Heart left ventricle (tissue), 16 donors: ENCODE measurements at regions not wholly inside any gene's neighbourhood (a gene's known extent, or its start where the extent isn't known, plus 50 kb on each side); places are given as distances from the start of the nearest gene placed in this dataset.
A peak's percentile ranks its signal among the peaks of the same experiment; 100 is the strongest.
"Not testable (repeated sequence)": the region's sequence is repeated elsewhere in the genome, so short reads cannot be mapped to it uniquely, and the experiment has no call there.

Source experiments
- ATAC-seq, 4 donors: fragments of 200-7000 bp; cut with Tn5 transposase; one replicate each; pipeline ENCODE4 v1.9.1; 2020 to 2022; ENCODE audit warnings: moderate library complexity in 4 of 4, mild to moderate bottlenecking in 3 of 4, moderate number of reproducible peaks in 1 of 4
- DNase-seq, 5 donors: peaks; one replicate each; pipeline ENCODE4 v3.0.0-alpha.2; 2020
- H3K27ac ChIP-seq, 12 donors: fragments of 200-600 bp; sonication (generic) in 4 of 12; one replicate each; pipeline versions ENCODE4 v1.5.0 to v1.8.0; 2016 to 2022; ENCODE audit warnings: mild to moderate bottlenecking in 2 of 12
- H3K27me3 ChIP-seq, 9 donors: fragments of 200-600 bp; sonication (generic) in 2 of 9; one replicate each; pipeline versions ENCODE4 v1.5.1 to v1.8.0; 2016 to 2022; ENCODE audit warnings: mild to moderate bottlenecking in 3 of 9
- H3K36me3 ChIP-seq, 9 donors: fragments of 200-600 bp; sonication (generic) in 2 of 9; one replicate each; pipeline versions ENCODE4 v1.5.0 to v1.8.0; 2018 to 2022; ENCODE audit warnings: mild to moderate bottlenecking in 2 of 9
- H3K4me1 ChIP-seq, 12 donors: fragments of 200-600 bp; sonication (generic) in 4 of 12; one replicate each; pipeline versions ENCODE4 v1.5.0 to v1.8.0; 2016 to 2022; ENCODE audit warnings: mild to moderate bottlenecking in 3 of 12
- H3K4me3 ChIP-seq, 12 donors: fragments of 200-600 bp; sonication (generic) in 4 of 12; one replicate each; pipeline versions ENCODE4 v1.5.0 to v1.8.0; 2017 to 2022; ENCODE audit warnings: mild to moderate bottlenecking in 9 of 12, moderate library complexity in 4 of 12
- H3K9me3 ChIP-seq, 12 donors: fragments of 200-600 bp; sonication (generic) in 4 of 12; one replicate each; pipeline versions ENCODE4 v1.5.0 to v1.8.0; 2016 to 2022; ENCODE audit warnings: mild to moderate bottlenecking in 1 of 12
- CTCF ChIP-seq, 12 donors: fragments of 200-600 bp; sonication (generic) in 4 of 12; IDR thresholded peaks; one replicate each; pipeline versions ENCODE4 v1.5.0 to v1.8.0; 2018 to 2022; ENCODE audit warnings: antibody characterized with exemption in 12 of 12, mild to moderate bottlenecking in 5 of 12
- POLR2A ChIP-seq, 2 donors: fragments of 450-650 bp; IDR thresholded peaks; one replicate each; pipeline ENCODE4 v1.6.1; 2017; ENCODE audit warnings: antibody characterized with exemption in 2 of 2, mild to moderate bottlenecking in 2 of 2, moderate library complexity in 2 of 2
- WGBS, 4 donors: extraction: QIAGEN DNeasy Blood & Tissue Kit in 2 of 4; methylation state at CpG; one replicate each; pipeline versions ENCODE4 v1.1.5 to v1.1.7; 2013 to 2018; 5-methylcytosine and 5-hydroxymethylcytosine counted together
- intact Hi-C, 10 donors: fragments of 100-400 bp; cut with DNase I; formaldehyde crosslinking; loops; one replicate each; pipeline versions ENCODE4 v1.11.1 to v1.14.2; 2022
- donor health status: ischemic (EF 13 %, LVEDD 7.1; RV severe dilation, severe dysfunction).
- donor health status: healthy with polysubstance abuse.
- donor health status: DM: no; HTN: yes; CAD: no.
- donor health status: DM: no; HTN: no; CAD: no.
- donor health status: ischemic (EF 25% LVEDD 6.9; RV normal size, moderate dysfunction).
- donor health status: ischemic (EF 25% LVEDD 5.7; RV mildly dilated, moderate dysfunction).
- donor health status: healthy.
- donor health status: DM: yes; HTN: yes; CAD: no.
- donor health status: ischemic (EF 35%, LVEDD 5.7; RV mildly dilated, moderate dysfunction).
- donor health status: nonischemic (EF 11% LVEDD 7.7; RV severe dilation, severe dysfunction).
- donor health status: DM: yes; HTN: yes; CAD: no.
- donor health status: PGD.
- donor health status: ischemic (EF 29% LVEDD 5.4; RV normal size, mild dysfunction).
- donor health status: nonischemic (EF 23%, LVEDD 6.1; RV moderate dilation, normal function).

DNA sequence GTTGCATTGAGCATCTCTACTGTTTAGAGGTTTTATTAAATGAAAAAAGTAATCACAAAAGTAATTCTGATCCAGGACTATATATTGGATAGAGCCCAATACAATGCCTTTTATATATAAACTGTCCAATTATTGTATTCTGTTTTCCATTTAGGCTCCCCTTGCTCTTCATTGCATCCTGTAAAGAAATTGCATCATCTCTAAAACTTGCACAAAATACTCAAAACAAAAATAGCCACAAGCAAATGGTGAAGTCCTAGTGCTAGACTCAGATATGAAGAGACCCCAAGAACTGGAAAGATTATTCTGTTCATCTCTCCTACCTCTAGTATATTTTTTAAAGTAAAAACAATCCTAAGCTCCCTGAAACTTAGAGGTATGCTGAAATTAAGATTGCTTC is 195.8 kb downstream of the NNT start:
- intact Hi-C loops, result no loop called here
- no peak overlapping the region for H3K4me3 ChIP-seq
- no peaks in the 10 kb centered on the region for H3K36me3 ChIP-seq
- H3K4me1 ChIP-seq, result no peaks in the 10 kb centered on the region
- H3K27me3 ChIP-seq, result no peaks in the 10 kb centered on the region
- TF ChIP-seq CTCF (IDR thresholded peaks at IDR 0.05), result no peak
- no peak for TF ChIP-seq POLR2A (IDR thresholded peaks at IDR 0.05)
- DNase-seq (no peak), ATAC-seq (no peak)
- peaks cover 0 to 4% (median 0%) of the 10 kb centered on the region in 12 donors for H3K9me3 ChIP-seq
- H3K27ac ChIP-seq, result no peak overlapping the region

GRCh38 chr5:43791880-43792279 is 188.9 kb downstream of the NNT start:
- ATAC-seq, DNase-seq, H3K27ac ChIP-seq, H3K27me3 ChIP-seq, H3K4me3 ChIP-seq, H3K36me3 ChIP-seq, H3K4me1 ChIP-seq, intact Hi-C loops: not testable (repeated sequence)
- H3K9me3 ChIP-seq, result peaks cover 0 to 13% (median 2%) of the 10 kb centered on the region in 12 donors
- WGBS, 4 donors, result 88 to 96% (median 91%) methylated on average over 6 of the region's 6 CpGs

DNA sequence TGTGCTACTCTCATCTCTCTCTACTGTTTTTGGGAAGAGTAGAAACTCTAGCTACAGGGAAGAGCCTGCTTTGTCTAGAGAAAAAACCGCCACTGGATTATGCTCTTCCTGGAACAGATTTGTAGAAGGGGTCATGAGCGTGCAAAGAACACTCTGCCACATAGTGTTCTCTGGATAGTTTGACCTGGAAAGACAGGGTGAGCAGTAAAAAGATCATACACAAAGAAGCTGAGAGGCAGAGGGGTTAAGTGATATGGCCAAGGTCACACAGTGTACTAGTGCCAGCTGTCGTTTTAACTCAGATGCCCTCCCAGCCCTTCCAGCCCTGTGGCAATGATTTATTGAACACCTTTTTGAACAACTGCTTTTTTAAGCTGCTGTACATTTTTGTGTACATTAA is 182.2 kb downstream of the NNT start:
- Histone ChIP-seq H3K4me3 (no peak overlapping the region), H3K36me3 (no peaks in the 10 kb centered on the region), H3K9me3 (no peaks in the 10 kb centered on the region), H3K27me3 (no peaks in the 10 kb centered on the region), H3K27ac (peak overlapping the region in 1 of 12 donors; percentile 33), H3K4me1 (no peaks in the 10 kb centered on the region)
- intact Hi-C loops, result no loop called here
- DNase-seq, result no peak
- 34 to 59% (median 47%) methylated on average over 3 of the region's 3 CpGs for WGBS, 4 donors
- ATAC-seq, result peak; percentile 70 to 95 (median 87)
- TF ChIP-seq POLR2A (IDR thresholded peaks at IDR 0.05), result no peak
- no peak for TF ChIP-seq CTCF (IDR thresholded peaks at IDR 0.05)

- intact Hi-C loops, result no loop called here
- H3K4me1 ChIP-seq, result no peaks in the 10 kb centered on the region
These were observed 177.6 kb downstream of the NNT start for GRCh38 chr5:43780586-43780985.

DNA sequence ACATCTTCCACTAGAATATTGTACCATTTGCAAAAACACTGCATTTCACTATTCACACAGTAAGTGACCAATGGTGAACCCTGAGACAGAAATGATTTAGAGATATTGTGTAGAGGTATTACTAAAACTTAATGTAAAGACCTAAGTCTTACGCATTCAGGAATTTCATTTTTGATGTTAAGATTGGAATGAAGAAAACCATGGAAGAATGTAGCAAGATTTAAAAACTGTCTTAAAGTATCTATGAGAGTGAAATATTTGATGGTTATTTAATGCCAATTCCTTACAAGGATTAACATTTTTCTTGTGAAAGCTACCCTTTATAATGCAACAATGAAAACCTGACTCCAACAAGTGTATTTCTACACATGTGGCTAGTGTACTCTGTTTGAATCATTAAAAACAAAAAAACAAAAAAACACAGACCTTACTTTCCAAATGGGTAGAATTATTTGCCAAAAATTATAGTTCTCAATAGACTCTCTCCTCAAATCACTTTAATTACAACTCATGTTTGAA is 172.0 kb downstream of the NNT start:
- peaks cover 0 to 17% (median 0%) of the 10 kb centered on the region in 12 donors for H3K4me1 ChIP-seq
- WGBS, 4 donors, result 95 to 100% (median 98%) methylated on average over 1 of the region's 1 CpG
- no peak for ATAC-seq
- no peak for TF ChIP-seq POLR2A (IDR thresholded peaks at IDR 0.05)
- TF ChIP-seq CTCF (IDR thresholded peaks at IDR 0.05), result no peak
- H3K9me3 ChIP-seq, result peaks cover 0 to 4% (median 0%) of the 10 kb centered on the region in 12 donors
- intact Hi-C loops, result no loop called here
- H3K4me3 ChIP-seq, result no peak overlapping the region
- DNase-seq, result no peak
- H3K36me3 ChIP-seq, result no peaks in the 10 kb centered on the region
- no peaks in the 10 kb centered on the region for H3K27me3 ChIP-seq
- H3K27ac ChIP-seq, result no peak overlapping the region

More at GRCh38 chr5:43780586-43780985, 177.6 kb downstream of the NNT start:
- DNase-seq (no peak), ATAC-seq (no peak)
- Histone ChIP-seq H3K9me3 (peaks cover 0 to 4% (median 0%) of the 10 kb centered on the region in 12 donors), H3K27ac (no peak overlapping the region), H3K27me3 (no peaks in the 10 kb centered on the region), H3K36me3 (no peaks in the 10 kb centered on the region), H3K4me3 (no peak overlapping the region)
- no peak for TF ChIP-seq POLR2A (IDR thresholded peaks at IDR 0.05)
- 51 to 79% (median 61%) methylated on average over 1 of the region's 1 CpG for WGBS, 4 donors
